GM21528 (cell line): ENCODE measurements at regions not wholly inside any gene's neighbourhood (a gene's known extent, or its start where the extent isn't known, plus 50 kb on each side); places are given as distances from the start of the nearest gene placed in this dataset.
"Not testable (repeated sequence)": the region's sequence is repeated elsewhere in the genome, so short reads cannot be mapped to it uniquely, and the experiment has no call there.

Experiments
- ATAC-seq: cut with Tn5 transposase; IDR thresholded peaks from one replicate; pipeline ENCODE4 v1.9.1; 2021; ENCODE audit warnings: mild to moderate bottlenecking, moderate library complexity; ENCODE audit not compliant: unreplicated experiment, low FRiP score

DNA sequence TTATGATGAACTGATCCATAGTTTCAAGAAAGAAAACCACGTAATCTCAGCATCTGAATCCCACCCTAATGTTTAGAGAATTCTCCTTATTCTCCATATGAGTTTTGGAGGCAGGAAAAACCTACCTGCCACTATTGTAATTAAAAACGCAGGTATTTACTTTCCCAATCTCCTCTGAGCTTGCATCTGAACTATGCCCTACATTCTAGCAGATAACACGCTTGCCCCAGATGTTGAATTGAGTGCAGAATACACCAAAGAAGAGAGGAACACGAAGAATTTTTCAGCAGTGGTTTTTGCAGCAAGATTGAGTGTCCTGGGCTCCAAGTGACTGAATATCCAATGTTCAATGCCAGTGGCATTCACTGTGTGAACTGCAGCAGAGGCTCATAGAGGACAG is 182.4 kb downstream of the COX18 start:
- ATAC-seq, result no peak

DNA sequence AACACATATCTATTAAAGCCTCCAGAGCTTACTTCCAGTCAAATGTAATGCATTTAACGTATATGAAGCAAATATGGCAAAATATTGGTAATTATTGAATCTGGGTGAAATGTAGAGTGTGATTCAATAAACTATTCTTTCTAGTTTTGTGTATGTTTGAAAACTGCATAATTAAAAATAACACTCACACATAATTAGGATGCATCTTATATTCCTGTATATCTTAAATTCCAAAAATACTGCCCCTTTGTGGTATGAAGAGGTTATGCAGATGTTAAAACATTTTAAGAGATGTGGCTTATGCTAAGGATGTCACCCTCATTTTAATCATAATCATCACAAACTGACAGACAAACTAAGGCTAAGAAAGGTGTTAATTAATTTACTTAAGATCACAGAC is 182.9 kb downstream of the COX18 start:
- ATAC-seq, result no peak

DNA sequence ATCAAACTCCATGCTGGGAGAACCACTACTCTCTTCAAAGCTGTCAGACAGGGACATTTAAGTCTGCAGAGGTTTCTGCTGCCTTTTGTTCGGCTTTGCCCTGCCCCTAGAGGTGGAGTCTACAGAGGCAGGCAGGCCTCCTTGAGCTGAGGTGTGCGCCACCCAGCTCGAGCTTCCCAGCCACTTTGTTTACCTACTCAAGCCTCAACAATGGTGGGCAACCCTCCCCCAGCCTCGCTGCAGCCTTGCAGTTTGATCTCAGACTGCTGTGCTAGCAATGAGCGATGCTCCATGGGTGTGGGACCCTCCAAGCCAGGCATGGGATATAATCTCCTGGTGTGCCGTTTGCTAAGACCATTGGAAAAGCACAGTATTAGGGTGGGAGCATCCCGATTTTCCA is 185.3 kb downstream of the COX18 start:
- not testable (repeated sequence) for ATAC-seq

DNA sequence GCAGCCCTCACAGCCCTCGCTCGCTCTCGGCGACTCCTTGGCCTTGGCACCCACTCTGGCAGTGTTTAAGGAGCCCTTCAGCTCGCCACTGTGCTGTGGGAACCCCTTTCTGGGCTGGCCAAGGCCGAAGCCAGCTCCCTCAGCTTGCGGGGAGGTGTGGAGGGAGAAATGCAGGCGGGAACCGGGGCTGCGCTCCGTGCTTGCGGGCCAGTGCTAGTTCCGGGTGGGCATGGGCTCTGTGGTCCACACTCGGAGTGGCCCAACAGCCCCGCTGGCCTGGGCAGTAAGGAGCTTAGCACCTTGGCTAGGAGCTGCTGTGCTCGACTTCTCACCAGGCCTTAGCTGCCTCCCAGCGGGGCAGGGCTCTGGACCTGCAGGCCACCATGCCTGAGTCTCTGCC is 192.6 kb downstream of the COX18 start:
- ATAC-seq, result no peak

DNA sequence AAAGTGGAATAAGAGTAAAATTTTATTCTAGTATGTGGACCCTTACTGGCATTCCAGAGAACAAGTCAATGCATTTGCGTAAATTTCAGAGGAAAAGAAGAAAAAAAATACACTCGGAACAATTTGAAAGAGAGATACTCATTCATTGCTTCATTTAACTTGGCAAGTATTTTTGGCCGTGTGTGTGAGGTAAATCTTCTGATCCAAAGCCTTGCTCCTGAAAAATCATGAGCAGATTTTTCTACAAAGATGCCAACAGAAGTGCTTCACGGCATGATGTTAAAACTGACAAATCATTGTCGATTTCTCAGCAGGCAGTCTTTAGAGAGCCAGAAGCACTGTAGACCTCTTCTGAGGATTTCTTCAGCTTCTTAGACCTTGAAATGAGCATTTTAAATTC is 194.0 kb downstream of the COX18 start:
- ATAC-seq, result no peak

DNA sequence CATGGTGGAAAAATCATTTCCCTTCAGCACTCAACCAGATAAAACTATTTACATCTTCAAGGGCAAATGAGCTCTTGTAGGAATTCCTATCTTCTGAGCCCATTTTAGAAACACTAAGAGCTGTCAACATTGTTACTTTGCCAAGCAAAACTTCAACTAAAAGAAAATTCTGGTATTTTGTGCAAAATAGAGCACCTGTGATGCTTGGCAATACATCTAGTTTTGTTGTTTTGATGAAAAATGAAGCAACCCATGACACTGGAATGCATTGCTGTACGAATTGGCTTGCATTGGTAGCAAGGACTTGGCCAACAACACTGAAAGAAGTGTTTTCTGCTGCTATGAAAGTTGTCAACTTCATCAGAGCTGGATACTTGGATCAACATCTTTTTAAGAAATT is 194.4 kb downstream of the COX18 start:
- no peak for ATAC-seq

DNA sequence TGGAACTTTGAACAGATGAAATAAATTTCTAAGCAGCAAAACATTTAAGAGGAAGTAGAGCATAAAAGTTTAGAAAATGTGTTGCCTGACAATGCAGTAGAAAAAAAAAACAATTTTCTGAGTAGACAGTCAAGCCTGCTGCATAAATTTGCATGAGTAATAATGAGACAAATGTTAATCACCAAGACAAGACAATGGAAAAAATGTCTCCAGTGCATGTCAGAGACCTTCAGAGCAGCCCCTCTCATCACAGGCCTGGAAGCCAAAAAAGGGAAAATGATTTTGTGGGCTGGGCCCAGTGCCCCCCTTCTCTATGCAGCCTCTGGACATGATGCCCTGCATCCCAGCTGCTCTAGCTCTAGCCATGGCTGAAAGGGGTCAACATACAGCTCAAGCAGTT is 204.6 kb downstream of the COX18 start:
- no peak for ATAC-seq

DNA sequence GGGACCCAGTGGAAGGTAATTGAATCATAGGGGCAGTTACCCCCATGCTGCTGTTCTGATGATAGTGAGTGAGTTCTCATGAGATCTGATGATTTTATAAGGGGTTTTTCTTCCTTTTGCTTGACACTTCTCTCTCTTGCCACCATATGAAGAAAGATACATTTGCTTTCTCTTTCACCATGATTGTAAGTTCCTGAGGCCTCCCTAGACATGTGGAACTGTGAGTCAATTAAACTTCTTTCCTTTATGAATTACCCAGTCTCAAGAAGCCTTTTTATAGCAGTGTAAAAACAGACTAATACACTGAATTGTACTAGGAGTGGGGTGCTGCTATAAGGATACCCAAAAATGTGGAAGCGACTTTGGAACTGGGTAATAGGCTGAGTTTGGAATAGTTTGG is 205.2 kb downstream of the COX18 start:
- not testable (repeated sequence) for ATAC-seq

DNA sequence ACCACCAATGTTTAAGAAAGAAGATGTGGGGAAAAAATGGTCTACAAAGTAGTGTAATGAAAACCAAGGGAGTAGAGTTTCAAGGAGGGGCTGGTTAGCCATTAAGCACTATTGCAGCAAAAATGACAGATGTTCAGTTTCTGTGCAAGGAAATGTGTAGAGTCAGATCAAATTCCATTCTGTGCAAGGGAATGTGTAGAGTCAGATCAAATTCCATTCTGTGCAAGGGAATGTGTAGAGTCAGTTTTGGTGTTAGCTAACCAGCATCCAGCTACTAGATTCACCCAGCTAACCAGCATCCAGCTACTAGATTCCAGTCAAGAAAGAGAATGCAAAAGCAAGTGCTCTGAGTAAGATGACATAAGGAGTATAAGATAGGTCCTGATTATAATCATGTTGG is 208.8 kb downstream of the COX18 start:
- ATAC-seq, result no peak

DNA sequence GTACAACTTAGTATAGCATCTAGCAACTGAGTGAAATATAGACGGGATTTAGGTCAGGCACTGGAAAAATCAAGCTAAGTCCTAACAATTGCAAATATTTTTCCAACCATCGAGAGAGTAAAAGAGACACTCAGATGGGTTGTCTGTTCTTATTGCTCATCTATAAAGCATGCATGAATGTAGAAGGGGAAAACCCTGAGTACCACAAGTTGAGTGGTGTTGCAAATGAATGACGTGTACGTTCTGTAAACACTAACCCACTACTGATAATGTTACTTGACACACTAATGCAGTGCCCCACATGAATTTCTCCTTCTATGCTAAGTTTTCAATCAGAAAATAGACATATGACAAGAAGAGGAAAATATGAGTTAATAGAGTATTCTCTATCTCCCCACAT is 211.2 kb downstream of the COX18 start:
- no peak for ATAC-seq

DNA sequence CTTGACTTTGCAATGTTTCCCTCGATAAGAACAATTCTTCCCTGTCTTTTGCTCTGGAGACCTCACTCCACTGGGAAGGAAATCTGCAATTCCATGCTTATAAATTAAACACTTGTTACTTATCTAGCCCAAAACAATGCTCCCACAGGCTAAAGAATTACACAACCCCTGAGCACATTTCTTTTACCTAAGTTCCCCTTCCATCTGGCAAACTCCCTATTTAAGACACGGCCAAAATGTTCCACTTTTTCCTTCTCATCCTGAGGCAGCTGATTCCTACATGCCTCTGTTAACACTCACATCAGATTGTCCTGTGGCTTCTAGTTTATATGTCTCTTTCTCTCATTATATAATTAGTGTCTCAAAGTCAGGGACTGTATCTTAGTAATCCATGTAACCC is 211.7 kb downstream of the COX18 start:
- no peak for ATAC-seq

DNA sequence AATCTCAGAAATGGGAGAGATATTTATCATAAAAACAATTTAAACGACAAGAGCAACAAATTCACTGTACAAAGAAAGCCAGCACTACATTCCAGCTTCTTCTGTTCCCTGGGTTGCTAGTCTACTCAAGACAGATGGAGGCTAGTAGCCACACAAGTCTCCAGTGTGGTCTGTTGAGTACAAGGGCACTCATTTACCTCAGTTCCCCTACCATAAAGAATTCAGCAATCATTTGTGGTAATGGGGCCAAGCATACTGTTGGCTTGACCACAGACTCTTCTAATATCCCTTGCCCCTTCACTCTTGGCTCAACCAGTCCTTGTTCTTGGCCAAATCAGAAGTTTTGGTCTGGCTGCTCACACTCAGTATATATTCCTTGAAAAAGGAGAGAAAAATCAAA is 212.3 kb downstream of the COX18 start:
- ATAC-seq, result no peak

DNA sequence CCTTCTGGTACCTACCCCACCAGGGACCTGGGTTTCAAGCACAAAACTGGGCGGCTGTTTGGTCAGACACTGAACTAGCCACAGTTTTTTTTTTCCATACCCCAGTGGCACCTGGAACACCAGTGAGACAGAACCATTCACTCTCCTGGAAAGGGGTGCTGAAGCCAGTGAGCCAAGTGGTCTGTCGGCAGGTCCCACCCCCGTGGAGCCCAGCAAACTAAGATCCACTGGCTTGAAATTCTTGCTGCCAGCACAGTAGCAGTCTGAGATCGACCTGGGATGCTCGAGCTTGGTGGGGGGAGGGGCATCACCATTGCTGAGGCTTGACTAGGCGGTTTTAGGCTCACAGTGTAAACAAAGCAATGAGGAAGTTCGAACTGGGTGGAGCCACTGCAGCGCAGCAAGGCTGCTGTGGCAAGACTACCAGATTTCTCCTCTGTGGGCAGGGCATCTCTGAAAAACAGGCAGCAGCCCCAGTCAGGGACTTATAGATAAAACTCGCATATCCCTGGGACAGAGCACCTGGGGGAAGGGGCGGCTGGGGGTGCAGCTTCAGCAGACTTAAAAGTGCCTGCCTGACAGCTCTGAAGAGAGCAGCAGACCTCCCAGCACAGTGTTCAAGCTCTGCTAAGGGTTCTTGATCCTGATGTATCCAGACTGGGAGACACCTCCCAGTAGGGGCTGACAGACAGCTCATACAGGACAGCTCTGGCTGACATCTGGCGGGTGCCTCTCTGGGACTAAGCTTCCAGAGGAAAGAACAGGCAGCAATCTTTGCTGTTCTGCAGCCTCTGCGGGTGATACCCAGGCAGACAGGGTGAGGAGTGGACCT is 223.0 kb downstream of the COX18 start:
- ATAC-seq, result no peak

DNA sequence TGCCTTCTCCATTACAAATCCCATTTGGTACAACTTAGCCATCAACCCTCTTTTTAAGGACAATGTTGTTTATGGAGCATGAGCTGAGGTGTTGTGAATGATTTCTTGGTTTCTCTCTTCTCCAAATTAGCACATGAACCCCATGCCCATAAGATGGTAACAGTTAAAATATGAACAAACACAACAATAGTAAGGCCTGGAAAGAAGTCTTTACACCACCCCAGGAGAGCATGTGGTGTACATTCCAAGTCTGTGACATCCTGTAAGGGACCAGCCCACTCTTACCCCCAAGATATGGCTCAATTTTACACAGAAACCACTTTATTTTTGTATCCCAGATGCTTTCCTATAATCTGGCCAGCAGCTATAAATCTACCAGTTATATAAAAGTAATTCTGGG is 226.1 kb downstream of the COX18 start:
- ATAC-seq, result no peak

DNA sequence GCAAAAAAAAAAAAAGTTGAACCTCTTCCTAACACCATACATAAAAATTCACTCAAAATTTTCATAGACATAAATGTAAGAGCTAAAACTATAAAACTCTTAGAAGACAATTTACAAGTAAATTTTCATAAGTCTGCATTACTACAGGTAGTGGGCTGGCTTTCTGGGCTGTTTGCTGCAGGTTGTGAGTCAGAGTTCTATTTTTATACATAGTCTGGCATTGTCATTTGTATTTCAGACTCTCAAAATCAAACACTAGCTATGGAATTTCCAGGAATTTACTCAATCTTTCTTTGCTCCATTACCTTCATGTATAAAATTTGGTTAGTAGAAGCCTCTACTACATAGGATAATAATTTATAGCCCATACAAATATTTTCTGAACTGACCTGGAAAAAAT is 227.2 kb downstream of the COX18 start:
- no peak for ATAC-seq

DNA sequence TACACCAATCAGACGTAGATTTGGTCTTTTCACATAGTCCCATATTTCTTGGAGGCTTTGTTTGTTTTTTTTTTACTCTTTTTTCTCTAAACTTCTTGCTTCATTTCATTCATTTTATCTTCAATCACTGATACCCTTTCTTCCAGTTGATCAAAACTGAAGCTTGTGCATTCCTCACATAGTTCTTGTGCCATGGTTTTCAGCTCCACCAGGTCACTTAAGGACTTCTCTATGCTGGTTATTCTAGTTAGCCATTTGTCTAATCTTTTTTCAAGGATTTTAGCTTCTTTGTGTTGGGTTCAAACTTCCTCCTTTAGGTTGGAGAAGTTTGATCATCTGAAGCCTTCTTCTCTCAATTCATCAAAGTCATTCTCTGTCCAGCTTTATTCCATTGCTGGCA is 229.3 kb downstream of the COX18 start:
- not testable (repeated sequence) for ATAC-seq

DNA sequence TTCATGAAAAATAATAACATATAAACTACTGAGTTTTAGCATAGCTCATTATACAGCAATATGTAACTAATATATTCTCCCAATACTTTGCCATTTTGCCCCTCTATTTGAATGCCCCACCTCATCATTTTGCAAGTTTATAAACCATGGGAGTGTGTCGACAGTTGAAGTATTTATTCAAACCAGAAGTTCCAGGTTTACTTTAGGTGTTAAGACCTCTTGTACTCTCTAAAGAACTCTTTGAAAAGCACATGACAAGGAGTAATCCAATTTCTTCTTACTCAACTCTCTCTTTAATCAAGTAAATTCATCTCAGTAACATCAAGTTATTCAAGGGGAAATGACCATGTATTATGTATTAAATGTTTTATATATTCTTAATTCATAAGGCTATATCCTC is 240.7 kb downstream of the COX18 start:
- no peak for ATAC-seq

DNA sequence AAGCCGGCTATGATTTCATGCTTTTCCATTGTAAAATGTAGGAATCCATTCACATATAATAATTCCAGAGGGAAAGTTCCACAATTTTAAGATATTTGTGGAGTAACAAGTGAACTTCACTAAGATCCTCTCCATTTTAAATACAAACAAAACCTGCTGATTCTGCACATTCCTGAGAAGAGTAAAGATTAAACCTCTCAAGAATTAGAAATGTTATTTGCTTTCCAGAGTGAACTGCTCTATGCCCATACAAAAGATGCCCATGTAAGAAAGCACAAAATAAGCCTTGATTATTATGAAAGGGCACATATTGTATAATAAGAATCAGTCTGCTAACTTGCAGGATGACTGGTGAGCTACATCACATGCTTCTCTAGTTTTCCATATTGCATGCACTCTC is 241.5 kb downstream of the COX18 start:
- ATAC-seq, result no peak

DNA sequence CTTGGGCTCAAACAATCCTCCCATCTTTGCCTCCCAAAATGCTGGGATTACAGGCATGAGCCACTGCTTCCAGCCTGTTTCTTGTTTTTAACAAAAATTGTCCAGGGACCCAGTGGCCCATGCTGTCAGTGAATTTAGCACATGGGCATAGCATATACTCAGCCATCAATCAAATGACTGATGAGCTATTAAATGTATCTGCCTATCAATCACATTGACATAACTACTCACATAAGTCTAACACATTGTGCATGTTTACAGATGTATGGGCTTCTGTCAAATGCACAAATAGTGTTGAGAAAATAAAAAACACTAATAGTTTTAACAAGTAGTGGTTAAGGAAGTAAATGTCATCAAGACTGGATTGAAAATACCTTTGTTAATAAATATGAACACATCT is 249.4 kb downstream of the COX18 start:
- no peak for ATAC-seq

DNA sequence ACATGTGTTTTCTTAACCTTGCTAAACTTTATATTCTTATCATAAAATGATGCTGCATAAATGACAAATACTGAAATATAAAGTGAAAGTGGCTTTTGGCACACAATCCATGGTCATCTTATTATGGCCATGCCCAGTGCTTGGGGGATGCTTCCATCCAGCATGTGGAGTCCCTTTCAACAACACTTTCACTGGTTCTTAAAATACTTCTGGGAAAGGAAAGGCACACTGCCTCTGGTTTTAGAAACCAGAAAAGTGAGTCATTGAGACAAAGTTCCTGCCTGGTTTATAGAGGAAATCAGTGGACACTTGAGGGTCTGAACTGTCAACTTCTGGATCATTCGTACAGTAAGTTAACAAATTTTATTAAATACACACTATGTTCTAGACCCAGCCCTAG is 248.0 kb upstream of the ADAMTS3 start:
- ATAC-seq, result no peak

DNA sequence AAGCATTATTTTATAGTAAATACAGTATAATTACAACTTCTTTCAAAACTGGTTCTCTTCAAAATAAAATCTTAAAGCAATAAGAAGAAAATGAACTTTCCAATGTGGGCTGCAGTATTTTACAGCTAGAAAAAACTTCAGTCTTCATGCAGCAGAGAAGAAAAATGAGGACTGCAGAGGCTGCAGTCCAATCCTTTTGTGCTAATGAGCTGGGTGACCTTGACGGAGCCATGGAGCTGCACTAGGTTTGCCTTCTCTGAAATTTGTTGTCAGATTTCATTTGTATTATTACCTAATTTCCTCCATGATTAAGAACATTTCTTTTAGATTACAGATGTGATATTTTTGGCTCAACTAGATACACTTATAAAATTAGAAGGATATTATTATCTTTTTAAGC is 245.2 kb upstream of the ADAMTS3 start:
- ATAC-seq, result no peak

DNA sequence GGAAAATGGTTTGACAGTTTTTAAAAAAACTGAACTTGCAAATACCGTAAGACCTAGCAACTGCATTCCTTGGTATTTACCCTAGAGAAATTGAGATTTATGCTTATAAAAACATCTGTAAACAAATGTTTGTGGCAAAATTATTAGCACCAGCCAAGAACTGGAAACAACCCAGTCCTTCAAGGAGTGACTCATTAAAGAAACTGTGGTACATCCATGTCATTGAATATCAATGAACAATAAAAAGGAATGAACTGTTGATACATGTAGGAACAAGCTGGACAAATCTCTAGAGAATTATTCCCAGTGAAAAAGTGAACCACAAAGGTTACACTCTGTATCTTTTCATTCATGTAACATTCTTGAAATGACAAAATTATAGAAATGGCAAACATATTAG is 240.2 kb upstream of the ADAMTS3 start:
- ATAC-seq, result no peak

DNA sequence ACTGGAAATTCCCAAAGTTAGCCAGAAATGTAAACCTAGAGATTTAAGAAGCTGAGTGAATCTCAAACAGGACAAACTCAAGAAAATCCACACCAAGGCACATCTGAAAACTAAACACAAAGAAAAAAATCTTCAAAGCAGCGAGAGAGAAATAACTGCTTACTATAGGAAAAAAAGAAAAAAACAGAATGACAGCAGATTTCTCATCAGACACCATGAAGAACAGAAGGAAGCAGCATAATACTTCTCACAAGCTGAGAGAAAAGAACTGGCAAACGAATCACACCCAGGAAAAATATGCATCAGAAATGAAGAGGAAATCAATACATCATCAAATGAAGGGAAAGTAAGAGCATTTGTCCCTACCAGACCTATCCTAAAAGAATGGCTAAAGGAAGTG is 236.3 kb upstream of the ADAMTS3 start:
- no peak for ATAC-seq
